H9 (cell line): ENCODE measurements at regions not wholly inside any gene's neighbourhood (a gene's known extent, or its start where the extent isn't known, plus 50 kb on each side); places are given as distances from the start of the nearest gene placed in this dataset.

ENCODE experiments used
- DNase-seq: peaks from one replicate; pipeline ENCODE4 v3.0.0-alpha.2; 2017
- H2AFZ ChIP-seq: one replicate; pipeline ENCODE4 v1.6.1; 2013; ENCODE audit warnings: mild to moderate bottlenecking, low read length, control low read depth, moderate library complexity
- H2AK5ac ChIP-seq: 2 replicates; pipeline ENCODE4 v1.6.1; 2013; ENCODE audit warnings: low read length, control low read depth, mixed read lengths; ENCODE audit not compliant: insufficient read length
- H2BK120ac ChIP-seq: one replicate; pipeline ENCODE4 v1.6.1; 2013; ENCODE audit warnings: low read depth, mild to moderate bottlenecking, low read length, control low read depth, inconsistent platforms; ENCODE audit not compliant: poor library complexity, severe bottlenecking
- H2BK12ac ChIP-seq: 2 replicates; pipeline ENCODE4 v1.6.1; 2013; ENCODE audit warnings: low read length, control low read depth, mixed read lengths, low read depth; ENCODE audit not compliant: insufficient read length
- H2BK15ac ChIP-seq: 2 replicates; pipeline ENCODE4 v1.6.1; 2013; ENCODE audit warnings: low read depth, low read length, control low read depth
- H2BK20ac ChIP-seq: one replicate; pipeline ENCODE4 v1.6.1; 2013; ENCODE audit warnings: low read depth, mild to moderate bottlenecking, low read length, control low read depth, inconsistent platforms; ENCODE audit not compliant: poor library complexity, severe bottlenecking
- H2BK5ac ChIP-seq: 2 replicates; pipeline ENCODE4 v1.6.1; 2013; ENCODE audit warnings: low read length, control low read depth, mixed read lengths; ENCODE audit not compliant: insufficient read length
- H3K14ac ChIP-seq: 2 replicates; pipeline ENCODE4 v1.6.1; 2013; ENCODE audit warnings: low read length, control low read depth; ENCODE audit not compliant: insufficient read depth
- H3K18ac ChIP-seq: 2 replicates; pipeline ENCODE4 v1.6.1; 2013; ENCODE audit warnings: low read depth, mild to moderate bottlenecking, mixed read lengths, low read length, control low read depth; ENCODE audit not compliant: insufficient read length
- H3K23ac ChIP-seq: 2 replicates; pipeline ENCODE4 v1.6.1; 2013; ENCODE audit warnings: low read length, control low read depth, mixed read lengths, low read depth; ENCODE audit not compliant: insufficient read length
- H3K23me2 ChIP-seq: 2 replicates; pipeline ENCODE4 v1.6.1; 2013; ENCODE audit warnings: low read depth, mild to moderate bottlenecking, mixed read lengths, low read length, control low read depth; ENCODE audit not compliant: insufficient read length, poor library complexity, severe bottlenecking
- H3K27ac ChIP-seq: 2 replicates; pipeline ENCODE4 v1.5.1; 2013; ENCODE audit warnings: low read length, control low read depth, mixed read lengths, low read depth; ENCODE audit not compliant: insufficient read length
- H3K27me3 ChIP-seq: 2 replicates; pipeline ENCODE4 v1.6.1; 2013; ENCODE audit warnings: low read length, control low read depth, inconsistent platforms; ENCODE audit not compliant: insufficient read depth
- H3K4ac ChIP-seq: 2 replicates; pipeline ENCODE4 v1.6.1; 2013; ENCODE audit warnings: low read depth, mild to moderate bottlenecking, control low read depth, inconsistent platforms, low read length, moderate library complexity
- H3K4me1 ChIP-seq: 2 replicates; pipeline ENCODE4 v1.6.1; 2013; ENCODE audit warnings: low read length, control low read depth, inconsistent platforms; ENCODE audit not compliant: insufficient read depth
- H3K4me2 ChIP-seq: 2 replicates; pipeline ENCODE4 v1.6.1; 2013; ENCODE audit warnings: low read length, control low read depth, mixed read lengths; ENCODE audit not compliant: insufficient read length, insufficient read depth
- H3K56ac ChIP-seq: 2 replicates; pipeline ENCODE4 v1.6.1; 2013; ENCODE audit warnings: low read depth, mild to moderate bottlenecking, mixed read lengths, low read length, control low read depth; ENCODE audit not compliant: insufficient read length
- H3K79me1 ChIP-seq: 2 replicates; pipeline ENCODE4 v1.6.1; 2013; ENCODE audit warnings: low read depth, mild to moderate bottlenecking, moderate library complexity, low read length, control low read depth, inconsistent platforms; ENCODE audit not compliant: insufficient read depth, poor library complexity, severe bottlenecking
- H3K79me2 ChIP-seq: 2 replicates; pipeline ENCODE4 v1.6.1; 2013; ENCODE audit warnings: low read length, control low read depth, inconsistent platforms; ENCODE audit not compliant: insufficient read depth
- H3K9ac ChIP-seq: 2 replicates; pipeline ENCODE4 v1.6.1; 2013; ENCODE audit warnings: low read length, control low read depth, mixed read lengths; ENCODE audit not compliant: insufficient read length; ENCODE audit errors: extremely low read depth
- H3K9me3 ChIP-seq: one replicate; pipeline ENCODE4 v1.6.1; 2013; ENCODE audit warnings: low read depth, low read length, inconsistent platforms; ENCODE audit not compliant: control insufficient read depth
- H3T11ph ChIP-seq: one replicate; pipeline ENCODE4 v1.6.1; 2013; ENCODE audit warnings: mild to moderate bottlenecking, low read length, control low read depth, inconsistent platforms
- H4K20me1 ChIP-seq: one replicate; pipeline ENCODE4 v1.6.1; 2013; ENCODE audit not compliant: control insufficient read depth, insufficient read length, insufficient read depth
- H4K5ac ChIP-seq: 2 replicates; pipeline ENCODE4 v1.6.1; 2013; ENCODE audit warnings: low read depth, mild to moderate bottlenecking, mixed read lengths, low read length, control low read depth; ENCODE audit not compliant: insufficient read length
- H4K8ac ChIP-seq: replicated peaks from 2 replicates; pipeline ENCODE4 v1.6.1; 2013; ENCODE audit warnings: low read length, control low read depth, mixed read lengths, low read depth; ENCODE audit not compliant: insufficient read length
- H4K91ac ChIP-seq: 2 replicates; pipeline ENCODE4 v1.6.1; 2013; ENCODE audit warnings: low read depth, mild to moderate bottlenecking, moderate library complexity, mixed read lengths, low read length, control low read depth; ENCODE audit not compliant: insufficient read length
- H3K27ac Mint-ChIP-seq, 3 experiments: 2 replicates in 2 of 3; 3 replicates in 1 of 3; pipeline ENCODE4 v1.8.0; 2020 to 2021; ENCODE audit warnings: mixed read lengths in 3 of 3, mild to moderate bottlenecking in 1 of 3, moderate library complexity in 1 of 3
- H3K27me3 Mint-ChIP-seq: 2 replicates; pipeline ENCODE4 v1.8.0; 2021; ENCODE audit warnings: low read depth, mild to moderate bottlenecking, moderate library complexity, mixed read lengths
- H3K36me3 Mint-ChIP-seq, 3 experiments: 2 replicates in 2 of 3; 3 replicates in 1 of 3; pipeline ENCODE4 v1.8.0; 2020 to 2021; ENCODE audit warnings: low read depth in 3 of 3, mixed read lengths in 3 of 3; ENCODE audit not compliant: insufficient read depth in 1 of 3
- H3K4me1 Mint-ChIP-seq, 2 experiments: 2 replicates each; pipeline ENCODE4 v1.8.0; 2020; ENCODE audit warnings: mixed read lengths in 2 of 2
- H3K4me3 Mint-ChIP-seq, 2 experiments: 2 replicates in 1 of 2; 3 replicates in 1 of 2; pipeline ENCODE4 v1.8.0; 2020 to 2021; ENCODE audit warnings: mild to moderate bottlenecking in 2 of 2, mixed read lengths in 2 of 2, moderate library complexity in 1 of 2
- H3K9me3 Mint-ChIP-seq, 2 experiments: 2 replicates in 1 of 2; 3 replicates in 1 of 2; pipeline ENCODE4 v1.8.0; 2020; ENCODE audit warnings: mild to moderate bottlenecking in 2 of 2, mixed read lengths in 2 of 2, moderate library complexity in 1 of 2
- CTCF ChIP-seq: fragments of 200-600 bp; sonication (generic); conservative IDR thresholded peaks from 3 replicates; pipeline ENCODE4 v1.8.0; 2021; ENCODE audit warnings: antibody characterized with exemption, mild to moderate bottlenecking
- WGBS: extraction: QIAGEN DNeasy Blood & Tissue Kit; methylation state at CpG from one replicate; pipeline ENCODE4 v1.1.7; 2013; ENCODE audit warnings: missing lambda C conversion rate, low lambda C conversion rate, mixed read lengths; ENCODE audit not compliant: insufficient read length; ENCODE audit errors: extremely low coverage; 5-methylcytosine and 5-hydroxymethylcytosine counted together

GRCh38 chr7:91512958-91513357 is 248.7 kb downstream of the FZD1 start:
- no peak overlapping the region for H2BK20ac ChIP-seq
- H3K4ac ChIP-seq = no peak overlapping the region
- no peak overlapping the region for H4K5ac ChIP-seq
- H3T11ph ChIP-seq = no peak overlapping the region
- H2AK5ac ChIP-seq = no peak overlapping the region
- Mint-ChIP-seq H3K36me3 (no peaks in the 10 kb centered on the region; a peak in 1 of 7 replicates), H3K4me1 (no peaks in the 10 kb centered on the region), H3K27me3 (peaks cover 4% of the 10 kb centered on the region), H3K27ac (no peak overlapping the region), H3K4me3 (no peak overlapping the region), H3K9me3 (peaks cover 0 to 2% of the 10 kb centered on the region in 2 experiments; a peak in 2 of 5 replicates)
- no peaks in the 10 kb centered on the region for H3K23me2 ChIP-seq
- no peak overlapping the region for H3K14ac ChIP-seq
- TF ChIP-seq CTCF = no peak
- H3K27me3 ChIP-seq = no peaks in the 10 kb centered on the region
- H2AFZ ChIP-seq = no peak overlapping the region
- H2BK15ac ChIP-seq = no peak overlapping the region
- DNase-seq = no peak
- no peak overlapping the region for H3K56ac ChIP-seq
- no peaks in the 10 kb centered on the region for H3K4me1 ChIP-seq
- H3K79me2 ChIP-seq = no peaks in the 10 kb centered on the region
- no peak overlapping the region for H3K27ac ChIP-seq
- H3K9ac ChIP-seq = no peak overlapping the region
- no peak overlapping the region for H3K4me2 ChIP-seq
- H3K23ac ChIP-seq = no peak overlapping the region
- no peaks in the 10 kb centered on the region for H3K9me3 ChIP-seq
- no peak overlapping the region for H2BK12ac ChIP-seq
- no peak overlapping the region for H4K8ac ChIP-seq
- no peaks in the 10 kb centered on the region for H3K79me1 ChIP-seq
- WGBS = no CpG with 5 or more reads among the region's 3 CpGs
- H3K18ac ChIP-seq = no peak overlapping the region
- H2BK5ac ChIP-seq = no peak overlapping the region
- no peak overlapping the region for H4K91ac ChIP-seq
- H4K20me1 ChIP-seq = no peaks in the 10 kb centered on the region
- no peak overlapping the region for H2BK120ac ChIP-seq
